HEK293 (cell line): ENCODE measurements at regions not wholly inside any gene's neighbourhood (a gene's known extent, or its start where the extent isn't known, plus 50 kb on each side); places are given as distances from the start of the nearest gene placed in this dataset.

Experiments used
- BCL11A ChIP-seq: fragments of 450-650 bp; formaldehyde crosslinking; IDR thresholded peaks from 2 replicates; pipeline ENCODE4 v1.5.1; 2016; ENCODE audit warnings: low read depth, missing biosample characterization, missing genetic modification characterization
- CTCF ChIP-seq: fragments of 450-650 bp; formaldehyde crosslinking; IDR thresholded peaks from 2 replicates; pipeline ENCODE4 v1.5.1; 2016; ENCODE audit warnings: missing biosample characterization, missing genetic modification characterization
- YY1 ChIP-seq: fragments of 450-650 bp; formaldehyde crosslinking; IDR thresholded peaks from 2 replicates; pipeline ENCODE4 v1.5.1; 2018; ENCODE audit warnings: missing biosample characterization, missing genetic modification characterization
- ZBTB49 ChIP-seq: fragments of 450-650 bp; formaldehyde crosslinking; IDR thresholded peaks from 2 replicates; pipeline ENCODE4 v1.5.1; 2016; ENCODE audit warnings: missing biosample characterization, missing genetic modification characterization, low read depth
- ZNF132 ChIP-seq: fragments of 450-650 bp; formaldehyde crosslinking; IDR thresholded peaks from 2 replicates; pipeline ENCODE4 v1.5.1; 2017; ENCODE audit warnings: missing biosample characterization, missing genetic modification characterization, borderline replicate concordance
- ZNF280D ChIP-seq: fragments of 450-650 bp; formaldehyde crosslinking; IDR thresholded peaks from 2 replicates; pipeline ENCODE4 v1.5.1; 2016; ENCODE audit warnings: missing biosample characterization, missing genetic modification characterization
- ZNF354C ChIP-seq: fragments of 450-650 bp; formaldehyde crosslinking; IDR thresholded peaks from 2 replicates; pipeline ENCODE4 v1.5.1; 2016; ENCODE audit warnings: missing biosample characterization, missing genetic modification characterization, low read depth, borderline replicate concordance
- ZNF580 ChIP-seq: fragments of 450-650 bp; formaldehyde crosslinking; IDR thresholded peaks from 2 replicates; pipeline ENCODE4 v1.5.1; 2016; ENCODE audit warnings: missing biosample characterization, missing genetic modification characterization
- ZNF704 ChIP-seq: fragments of 450-650 bp; formaldehyde crosslinking; IDR thresholded peaks from 2 replicates; pipeline ENCODE4 v1.5.1; 2016; ENCODE audit warnings: missing biosample characterization, missing genetic modification characterization
- ZSCAN5A ChIP-seq: fragments of 450-650 bp; formaldehyde crosslinking; IDR thresholded peaks from 2 replicates; pipeline ENCODE4 v1.5.1; 2016; ENCODE audit warnings: missing biosample characterization, missing genetic modification characterization

- TF ChIP-seq ZSCAN5A (tag by site-specific recombination): no peak
- no peak for TF ChIP-seq ZNF280D (tag by site-specific recombination)
- no peak for TF ChIP-seq YY1
- TF ChIP-seq ZNF132 (tag by site-specific recombination): no peak
- no peak for TF ChIP-seq ZNF704
- TF ChIP-seq CTCF (tag by site-specific recombination): no peak
- no peak for TF ChIP-seq ZNF580
- TF ChIP-seq ZBTB49 (tag by site-specific recombination): no peak
- no peak for TF ChIP-seq ZNF354C (tag by site-specific recombination)
- no peak for TF ChIP-seq BCL11A (tag by site-specific recombination)
These were observed 260.1 kb downstream of the TUSC7 start for GRCh38 chr3:116969646-116970045.
